AG08395 (cell line): ENCODE measurements at regions not wholly inside any gene's neighbourhood (a gene's known extent, or its start where the extent isn't known, plus 50 kb on each side); places are given as distances from the start of the nearest gene placed in this dataset.

Experiments
- DNase-seq: peaks from one replicate; pipeline ENCODE4 v3.0.0; 2012; ENCODE audit warnings: mixed read lengths, low spot score

DNA sequence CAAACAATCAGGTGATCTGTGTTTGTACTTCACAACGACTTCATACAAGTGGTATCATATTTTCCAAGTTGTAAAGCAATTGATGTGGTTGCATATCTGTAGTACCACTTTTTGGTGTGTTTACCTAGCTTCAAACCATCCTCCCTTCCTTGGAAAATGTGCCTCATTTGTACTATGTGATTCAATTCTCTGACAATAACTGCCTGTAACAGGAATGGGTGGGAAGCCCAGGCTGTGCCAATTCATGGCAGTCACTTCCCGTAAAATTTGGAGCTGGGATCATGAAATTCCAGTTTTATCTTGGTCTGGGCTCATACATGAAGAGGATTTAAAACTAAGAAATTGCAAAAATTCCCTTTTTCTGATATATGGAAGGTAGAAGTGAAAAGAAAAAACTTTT, 250.1 kb downstream of the DIO2 start:
- DNase-seq = no peak

DNA sequence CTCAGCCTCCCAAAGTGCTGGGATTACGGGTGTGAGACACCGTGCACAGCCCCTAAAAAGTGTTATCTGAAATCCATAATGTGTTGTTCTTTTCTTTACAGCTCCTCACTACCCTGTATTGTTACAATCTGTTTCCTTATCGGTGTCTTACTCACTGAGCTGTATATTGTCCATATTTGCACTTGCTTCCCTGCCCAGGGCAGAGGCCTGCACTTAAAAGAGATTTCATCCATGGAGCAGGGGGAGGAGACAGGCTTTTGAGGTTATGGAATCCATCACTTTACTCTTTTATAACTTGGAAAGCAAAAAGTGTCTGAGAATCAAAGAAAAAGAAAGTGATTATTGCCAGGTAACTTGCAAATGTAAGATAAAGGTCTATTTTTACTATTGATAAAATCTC, 251.0 kb downstream of the DIO2 start:
- DNase-seq = no peak

- no peak for DNase-seq
Observed at GRCh38 chr14:79951572-79951971, 259.7 kb downstream of the DIO2 start.

DNA sequence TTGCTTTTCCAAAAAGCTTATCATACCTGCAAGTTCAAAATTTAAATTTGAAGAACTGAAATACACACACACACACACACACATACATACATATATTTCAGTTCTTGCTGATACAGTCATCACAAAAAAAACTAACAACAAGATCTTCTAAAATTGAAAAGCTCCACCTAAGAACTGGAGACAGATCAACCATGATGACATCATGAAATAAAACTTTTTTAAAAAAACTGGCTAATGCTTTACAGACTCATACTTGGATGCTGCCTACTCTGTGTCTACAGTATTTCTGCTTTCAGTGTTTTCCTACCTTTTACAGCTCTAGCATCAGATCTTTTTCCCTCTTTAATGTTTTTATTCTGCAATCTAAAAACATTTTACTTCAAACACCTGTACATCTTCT, 261.4 kb downstream of the DIO2 start:
- no peak for DNase-seq

DNA sequence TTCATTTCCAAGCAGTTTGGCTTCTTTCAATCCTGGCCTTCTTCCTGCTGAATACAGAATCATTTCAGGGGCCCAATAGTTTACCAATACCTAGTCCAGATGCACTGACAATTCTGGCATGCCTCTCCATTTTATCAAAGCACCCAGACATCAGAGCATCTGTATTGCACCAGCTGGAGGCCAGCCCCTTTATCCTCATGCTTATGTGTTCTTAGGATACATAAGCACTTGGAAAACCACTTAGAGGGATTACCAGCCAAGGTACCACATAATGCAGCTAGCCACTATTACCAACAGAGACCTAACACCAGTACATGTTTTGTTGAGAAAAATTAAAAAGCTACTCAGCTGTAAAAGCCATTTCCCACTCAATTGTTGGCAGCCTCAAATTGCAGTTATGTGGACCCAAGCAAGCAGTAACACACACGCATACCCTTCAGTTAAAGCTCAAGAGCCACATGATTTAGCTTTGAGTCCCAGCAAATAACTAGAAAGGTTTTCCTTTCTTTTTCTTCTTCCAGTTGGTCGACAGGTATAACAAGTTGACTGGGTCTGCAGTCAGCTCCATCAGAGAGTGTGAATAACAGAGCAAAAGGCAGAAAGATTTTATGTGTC, 263.8 kb downstream of the DIO2 start:
- no peak for DNase-seq

DNA sequence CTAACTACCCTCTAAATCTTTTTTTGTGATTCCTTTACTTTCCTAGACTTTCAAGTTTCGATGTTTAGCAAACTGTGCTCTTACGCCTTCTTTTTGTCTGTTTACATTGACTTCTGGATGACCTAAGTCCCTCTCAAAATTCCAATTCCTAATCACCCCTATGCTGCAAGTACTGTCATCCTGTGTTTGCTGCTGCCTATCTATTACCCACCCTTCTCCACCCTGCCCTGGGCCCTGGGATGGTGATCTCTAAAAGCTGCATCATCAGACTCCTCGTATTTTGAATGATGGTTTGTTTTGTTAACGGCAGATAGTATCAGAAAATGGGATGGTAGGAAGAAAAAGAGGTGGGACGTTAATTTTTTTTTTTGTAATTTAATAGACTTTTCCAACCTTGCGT, 272.1 kb downstream of the DIO2 start:
- DNase-seq = no peak

DNA sequence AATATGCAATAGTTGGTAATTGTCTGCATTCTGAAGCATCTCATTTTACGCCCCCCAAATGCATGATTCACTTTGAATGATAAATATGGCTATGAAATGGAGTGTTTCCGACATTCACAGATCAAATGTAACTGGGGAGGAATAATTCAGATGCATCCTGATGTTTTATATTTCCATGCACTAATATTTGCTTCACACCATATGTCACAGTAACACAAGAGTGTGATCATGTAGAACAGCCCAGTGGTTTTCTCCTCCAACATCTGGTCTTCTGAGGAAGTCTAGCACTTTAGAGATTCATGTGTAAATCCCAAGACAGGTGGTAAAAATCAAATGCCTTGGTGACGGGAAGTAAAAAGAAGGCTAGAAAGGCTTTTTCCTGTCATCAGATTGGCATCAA, 273.1 kb downstream of the DIO2 start:
- DNase-seq = no peak

- no peak for DNase-seq
Observed at GRCh38 chr14:79937433-79937832, 273.9 kb downstream of the DIO2 start.

- no peak for DNase-seq
Observed at GRCh38 chr14:79924551-79924950, 286.8 kb downstream of the DIO2 start.

GRCh38 chr14:79920180-79920692, 291.1 kb downstream of the DIO2 start:
- DNase-seq = no peak
